8988T (cell line): ENCODE measurements at regions not wholly inside any gene's neighbourhood (a gene's known extent, or its start where the extent isn't known, plus 50 kb on each side); places are given as distances from the start of the nearest gene placed in this dataset.
"Not testable (repeated sequence)": the region's sequence is repeated elsewhere in the genome, so short reads cannot be mapped to it uniquely, and the experiment has no call there.

ENCODE experiments used
- DNase-seq: peaks from one replicate; pipeline ENCODE4 v3.0.0; 2011

- no peak for DNase-seq
These were observed 348.8 kb upstream of the C2CD4B start for GRCh38 chr15:62513893-62514292.

GRCh38 chr15:62515696-62516395 is 350.8 kb upstream of the C2CD4B start:
- DNase-seq, result no peak

GRCh38 chr15:62517541-62517940 is 352.5 kb upstream of the C2CD4B start:
- no peak for DNase-seq

GRCh38 chr15:62518666-62519065 is 353.6 kb upstream of the C2CD4B start:
- DNase-seq, result not testable (repeated sequence)

- DNase-seq, result no peak
These were observed 354.8 kb upstream of the C2CD4B start for GRCh38 chr15:62519900-62520299.

GRCh38 chr15:62520887-62521286 is 355.8 kb upstream of the C2CD4B start:
- no peak for DNase-seq

GRCh38 chr15:62521396-62521795 is 356.3 kb upstream of the C2CD4B start:
- no peak for DNase-seq

- no peak for DNase-seq
These were observed 359.8 kb upstream of the C2CD4B start for GRCh38 chr15:62524848-62525247.

- DNase-seq, result no peak
These were observed 362.3 kb upstream of the C2CD4B start for GRCh38 chr15:62527387-62527786.

GRCh38 chr15:62528505-62528904 is 363.4 kb upstream of the C2CD4B start:
- no peak for DNase-seq

GRCh38 chr15:62532367-62532766 is 367.3 kb upstream of the C2CD4B start:
- DNase-seq, result no peak

GRCh38 chr15:62533687-62534086 is 368.6 kb upstream of the C2CD4B start:
- DNase-seq, result no peak

GRCh38 chr15:62534996-62535395 is 369.9 kb upstream of the C2CD4B start:
- DNase-seq, result no peak

GRCh38 chr15:62539236-62539635 is 374.2 kb upstream of the C2CD4B start:
- no peak for DNase-seq

GRCh38 chr15:62541250-62541649 is 376.2 kb upstream of the C2CD4B start:
- no peak for DNase-seq

GRCh38 chr15:62541846-62542245 is 376.8 kb upstream of the C2CD4B start:
- DNase-seq, result no peak

GRCh38 chr15:62544446-62544845 is 379.4 kb upstream of the C2CD4B start:
- DNase-seq, result no peak

GRCh38 chr15:62545467-62546227 is 380.6 kb upstream of the C2CD4B start:
- no peak for DNase-seq

GRCh38 chr15:62546628-62547027 is 381.5 kb upstream of the C2CD4B start:
- no peak for DNase-seq

- DNase-seq, result no peak
These were observed 382.5 kb upstream of the C2CD4B start for GRCh38 chr15:62547584-62547983.

- DNase-seq, result no peak
These were observed 384.4 kb upstream of the C2CD4B start for GRCh38 chr15:62549345-62549970.

GRCh38 chr15:62550106-62550505 is 385.0 kb upstream of the C2CD4B start:
- DNase-seq, result no peak

- DNase-seq, result no peak
These were observed 387.4 kb upstream of the C2CD4B start for GRCh38 chr15:62552444-62552843.

GRCh38 chr15:62553911-62554563 is 389.0 kb upstream of the C2CD4B start:
- DNase-seq, result no peak
